Trophoblast cell (in vitro differentiated cells and primary cell): ENCODE measurements at regions not wholly inside any gene's neighbourhood (a gene's known extent, or its start where the extent isn't known, plus 50 kb on each side); places are given as distances from the start of the nearest gene placed in this dataset.

ENCODE experiments used
- DNase-seq, 2 donors: peaks; one replicate each; pipeline ENCODE4 v3.0.0-alpha.2; 2016
- H2AFZ ChIP-seq: 2 replicates; pipeline ENCODE4 v1.6.1; 2013; ENCODE audit warnings: low read length, moderate library complexity, mild to moderate bottlenecking; ENCODE audit not compliant: insufficient read depth, poor library complexity
- H2AK5ac ChIP-seq: 2 replicates; pipeline ENCODE4 v1.6.1; 2013; ENCODE audit warnings: mild to moderate bottlenecking, low read length
- H2BK120ac ChIP-seq: 2 replicates; pipeline ENCODE4 v1.6.1; 2013; ENCODE audit warnings: low read length, mild to moderate bottlenecking, moderate library complexity; ENCODE audit not compliant: insufficient read depth, poor library complexity
- H2BK12ac ChIP-seq: 2 replicates; pipeline ENCODE4 v1.6.1; 2013; ENCODE audit warnings: mild to moderate bottlenecking, low read length, moderate library complexity
- H2BK5ac ChIP-seq: 2 replicates; pipeline ENCODE4 v1.6.1; 2013; ENCODE audit warnings: low read length, low read depth, moderate library complexity, mild to moderate bottlenecking; ENCODE audit not compliant: poor library complexity
- H3K14ac ChIP-seq: 2 replicates; pipeline ENCODE4 v1.6.1; 2013; ENCODE audit warnings: mild to moderate bottlenecking, low read length
- H3K18ac ChIP-seq: 2 replicates; pipeline ENCODE4 v1.6.1; 2013; ENCODE audit warnings: mild to moderate bottlenecking, low read length
- H3K23ac ChIP-seq: 2 replicates; pipeline ENCODE4 v1.6.1; 2013; ENCODE audit warnings: low read length
- H3K27ac ChIP-seq: 2 replicates; pipeline ENCODE4 v1.5.1; 2013; ENCODE audit warnings: low read depth, mild to moderate bottlenecking, inconsistent platforms, low read length, moderate library complexity
- H3K27me3 ChIP-seq: 2 replicates; pipeline ENCODE4 v1.6.1; 2013; ENCODE audit warnings: inconsistent platforms, mild to moderate bottlenecking, low read length, moderate library complexity; ENCODE audit not compliant: insufficient read depth
- H3K36me3 ChIP-seq, 2 experiments: 1 replicate in 1 of 2; 2 replicates in 1 of 2; pipeline ENCODE4 v1.6.1; 2013; ENCODE audit warnings: low read length in 2 of 2, mild to moderate bottlenecking in 2 of 2, moderate library complexity in 1 of 2; ENCODE audit not compliant: insufficient read depth in 2 of 2, control insufficient read depth in 1 of 2
- H3K4ac ChIP-seq: 2 replicates; pipeline ENCODE4 v1.6.1; 2013; ENCODE audit warnings: low read depth, mild to moderate bottlenecking, low read length, moderate library complexity
- H3K4me1 ChIP-seq, 2 experiments: 1 replicate in 1 of 2; 2 replicates in 1 of 2; pipeline ENCODE4 v1.6.1; 2013; ENCODE audit warnings: low read length in 2 of 2, mild to moderate bottlenecking in 2 of 2, moderate library complexity in 1 of 2; ENCODE audit not compliant: insufficient read depth in 2 of 2, control insufficient read depth in 1 of 2
- H3K4me2 ChIP-seq: 2 replicates; pipeline ENCODE4 v1.6.1; 2013; ENCODE audit warnings: inconsistent platforms, mild to moderate bottlenecking, low read length, moderate library complexity
- H3K4me3 ChIP-seq: 2 replicates; pipeline ENCODE4 v1.5.1; 2013; ENCODE audit warnings: mild to moderate bottlenecking, low read depth, low read length, inconsistent platforms
- H3K79me1 ChIP-seq: one replicate; pipeline ENCODE4 v1.6.1; 2013; ENCODE audit warnings: low read length
- H3K79me2 ChIP-seq: 2 replicates; pipeline ENCODE4 v1.6.1; 2013; ENCODE audit warnings: low read length, mild to moderate bottlenecking; ENCODE audit not compliant: control insufficient read depth, insufficient read depth, poor library complexity
- H3K9ac ChIP-seq: 2 replicates; pipeline ENCODE4 v1.6.1; 2013; ENCODE audit warnings: mild to moderate bottlenecking, low read length
- H3K9me3 ChIP-seq: 2 replicates; pipeline ENCODE4 v1.6.1; 2013; ENCODE audit warnings: low read depth, mild to moderate bottlenecking, control low read depth, inconsistent platforms, low read length; ENCODE audit not compliant: insufficient read depth
- H4K12ac ChIP-seq: 2 replicates; pipeline ENCODE4 v1.6.1; 2013; ENCODE audit warnings: low read depth, mild to moderate bottlenecking, low read length, moderate library complexity
- H4K8ac ChIP-seq: 2 replicates; pipeline ENCODE4 v1.6.1; 2013; ENCODE audit warnings: low read depth, mild to moderate bottlenecking, low read length, moderate library complexity
- H4K91ac ChIP-seq: one replicate; pipeline ENCODE4 v1.6.1; 2013; ENCODE audit warnings: low read depth, mild to moderate bottlenecking, low read length, moderate library complexity
- WGBS: extraction: QIAGEN DNeasy Blood & Tissue Kit; methylation state at CpG from one replicate; pipeline ENCODE4 v1.1.7; 2013; ENCODE audit warnings: missing lambda C conversion rate; ENCODE audit not compliant: insufficient read length, insufficient coverage; ENCODE audit errors: extremely low coverage; 5-methylcytosine and 5-hydroxymethylcytosine counted together

DNA sequence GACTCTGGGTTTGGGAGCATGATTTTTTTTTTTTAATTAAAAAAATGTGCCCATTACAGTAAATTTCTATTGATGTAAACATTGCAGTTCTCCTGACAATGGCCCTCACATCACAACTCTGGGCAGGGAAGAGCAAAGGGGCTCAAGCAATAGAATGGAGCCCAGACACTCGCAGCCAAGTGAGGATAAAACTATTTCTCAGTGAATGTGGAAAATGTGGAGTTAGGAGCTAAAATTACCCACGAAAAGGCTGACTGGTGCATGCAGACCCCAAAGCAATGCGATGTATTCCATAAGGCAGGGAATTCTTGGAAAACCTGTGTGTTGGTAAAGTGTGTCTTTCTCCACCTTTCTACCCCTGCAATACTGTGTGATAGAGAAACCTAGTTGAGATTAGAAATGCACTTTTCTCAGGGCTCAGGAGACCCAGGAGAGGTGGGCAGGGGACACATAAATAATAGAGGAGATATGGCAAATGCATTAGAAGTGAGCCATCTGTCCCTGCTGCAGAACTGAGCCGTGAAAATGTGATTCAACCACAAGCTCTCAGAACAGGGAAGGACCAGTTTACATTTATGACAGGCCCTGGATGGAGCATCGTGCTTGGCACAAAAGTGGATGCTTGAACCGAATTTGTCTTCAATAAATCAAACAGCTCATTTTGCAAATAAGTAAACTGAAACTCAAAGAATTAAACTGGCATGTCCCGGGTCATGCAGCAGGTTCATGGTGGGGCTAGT, 100.1 kb downstream of the MYCN start:
- H3K4me3 ChIP-seq: no peak overlapping the region
- H2BK120ac ChIP-seq: no peak overlapping the region
- H3K27ac ChIP-seq: no peak overlapping the region
- H3K4me2 ChIP-seq: no peak overlapping the region
- peaks cover 7% of the 10 kb centered on the region for H3K79me1 ChIP-seq
- H2BK12ac ChIP-seq: no peak overlapping the region
- H3K36me3 ChIP-seq: no peaks in the 10 kb centered on the region
- no peak overlapping the region for H3K14ac ChIP-seq
- H3K9me3 ChIP-seq: no peaks in the 10 kb centered on the region
- no peaks in the 10 kb centered on the region for H3K79me2 ChIP-seq
- H4K12ac ChIP-seq: no peak overlapping the region
- no peak overlapping the region for H4K91ac ChIP-seq
- no CpG with 5 or more reads among the region's 7 CpGs for WGBS
- no peak for DNase-seq
- H2AK5ac ChIP-seq: no peak overlapping the region
- H3K4ac ChIP-seq: no peak overlapping the region
- H3K27me3 ChIP-seq: no peaks in the 10 kb centered on the region
- H2BK5ac ChIP-seq: no peak overlapping the region
- H3K18ac ChIP-seq: no peak overlapping the region
- peaks cover 6 to 18% of the 10 kb centered on the region in 2 experiments for H3K4me1 ChIP-seq
- no peak overlapping the region for H4K8ac ChIP-seq
- no peak overlapping the region for H3K9ac ChIP-seq
- no peak overlapping the region for H2AFZ ChIP-seq
- H3K23ac ChIP-seq: no peak overlapping the region

DNA sequence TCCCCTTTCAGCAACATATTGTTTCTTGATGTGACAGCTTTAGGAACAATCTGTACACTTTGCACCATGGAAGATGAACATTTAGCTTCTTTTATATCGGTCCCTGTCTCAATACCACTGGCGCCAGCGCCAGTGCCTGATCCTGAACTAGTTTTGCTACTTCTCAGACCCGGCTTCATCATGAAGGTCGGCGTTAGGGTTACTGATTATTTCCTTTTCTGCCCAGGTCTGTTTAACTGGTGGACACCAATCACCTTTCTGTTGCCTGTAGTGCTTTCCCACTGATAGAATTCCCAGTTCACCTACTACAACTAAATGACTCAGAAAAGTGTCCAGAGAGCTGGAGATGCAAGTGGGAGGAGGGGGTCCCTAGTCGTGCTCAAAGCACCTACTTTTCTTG, 99.5 kb downstream of the MYCN start:
- Histone ChIP-seq H3K23ac (no peak overlapping the region), H4K91ac (no peak overlapping the region), H3K9me3 (no peaks in the 10 kb centered on the region), H3K4ac (no peak overlapping the region), H3K14ac (no peak overlapping the region), H3K9ac (no peak overlapping the region), H3K27me3 (no peaks in the 10 kb centered on the region), H3K4me1 (peaks cover 6 to 20% of the 10 kb centered on the region in 2 experiments), H2BK120ac (no peak overlapping the region), H4K12ac (no peak overlapping the region), H3K4me3 (no peak overlapping the region), H2BK12ac (no peak overlapping the region), H4K8ac (no peak overlapping the region), H3K18ac (no peak overlapping the region), H2BK5ac (no peak overlapping the region), H3K79me1 (peaks cover 7% of the 10 kb centered on the region), H3K36me3 (no peaks in the 10 kb centered on the region), H3K79me2 (no peaks in the 10 kb centered on the region), H3K4me2 (no peak overlapping the region), H3K27ac (no peak overlapping the region), H2AFZ (no peak overlapping the region), H2AK5ac (no peak overlapping the region)
- no peak for DNase-seq
- WGBS: no CpG with 5 or more reads among the region's 7 CpGs

DNA sequence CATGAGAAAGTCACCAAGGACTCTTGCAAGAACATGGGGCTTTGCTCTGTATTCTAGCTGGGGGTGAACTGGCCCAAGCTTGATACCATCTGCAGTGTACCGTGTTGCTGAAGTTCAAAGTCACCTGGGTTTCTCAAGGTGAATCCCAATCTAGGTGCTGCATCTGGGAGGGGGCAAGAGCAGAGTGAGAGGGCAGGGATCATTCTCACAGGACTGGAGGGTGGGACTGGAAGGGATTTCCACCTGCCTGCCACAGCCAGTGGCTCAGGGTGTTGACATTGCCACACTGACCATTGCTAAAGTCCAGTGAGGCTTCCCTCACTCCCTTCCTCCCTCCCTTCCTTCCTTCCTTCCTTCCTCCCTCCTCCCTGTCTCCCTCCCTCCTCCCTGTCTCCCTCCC, 98.7 kb downstream of the MYCN start:
- no peak overlapping the region for H3K27ac ChIP-seq
- H3K14ac ChIP-seq: no peak overlapping the region
- peaks cover 6 to 24% of the 10 kb centered on the region in 2 experiments for H3K4me1 ChIP-seq
- H3K27me3 ChIP-seq: no peaks in the 10 kb centered on the region
- no peak overlapping the region for H4K91ac ChIP-seq
- no peak overlapping the region for H2AFZ ChIP-seq
- H2BK5ac ChIP-seq: no peak overlapping the region
- no peak overlapping the region for H2BK120ac ChIP-seq
- no peak overlapping the region for H3K18ac ChIP-seq
- peak overlapping the region; percentile 9 for H2AK5ac ChIP-seq
- no peaks in the 10 kb centered on the region for H3K36me3 ChIP-seq
- H2BK12ac ChIP-seq: no peak overlapping the region
- no peak overlapping the region for H4K8ac ChIP-seq
- H4K12ac ChIP-seq: no peak overlapping the region
- no peaks in the 10 kb centered on the region for H3K9me3 ChIP-seq
- H3K4ac ChIP-seq: no peak overlapping the region
- no peak for DNase-seq
- peaks cover 9% of the 10 kb centered on the region for H3K79me1 ChIP-seq
- H3K4me3 ChIP-seq: no peak overlapping the region
- no peaks in the 10 kb centered on the region for H3K79me2 ChIP-seq
- WGBS: no CpG with 5 or more reads among the region's 1 CpG
- no peak overlapping the region for H3K9ac ChIP-seq
- no peak overlapping the region for H3K23ac ChIP-seq
- no peak overlapping the region for H3K4me2 ChIP-seq

GRCh38 chr2:16038621-16039020, 98.3 kb downstream of the MYCN start:
- H3K4me2 ChIP-seq: no peak overlapping the region
- no peak overlapping the region for H3K4me3 ChIP-seq
- H3K79me2 ChIP-seq: no peaks in the 10 kb centered on the region
- peak overlapping the region; percentile 54 for H2AK5ac ChIP-seq
- no CpG with 5 or more reads among the region's 11 CpGs for WGBS
- no peak overlapping the region for H3K23ac ChIP-seq
- no peaks in the 10 kb centered on the region for H3K36me3 ChIP-seq
- no peaks in the 10 kb centered on the region for H3K27me3 ChIP-seq
- H2AFZ ChIP-seq: no peak overlapping the region
- no peak overlapping the region for H3K9ac ChIP-seq
- peak overlapping the region; percentile 40 for H4K91ac ChIP-seq
- no peaks in the 10 kb centered on the region for H3K9me3 ChIP-seq
- H2BK120ac ChIP-seq: no peak overlapping the region
- H3K4me1 ChIP-seq: peaks cover 6 to 26% of the 10 kb centered on the region in 2 experiments
- H3K4ac ChIP-seq: no peak overlapping the region
- peak overlapping the region; percentile 41 for H2BK12ac ChIP-seq
- no peak overlapping the region for H4K8ac ChIP-seq
- peak overlapping the region; percentile 22 for H3K14ac ChIP-seq
- DNase-seq: no peak
- peaks cover 9% of the 10 kb centered on the region for H3K79me1 ChIP-seq
- H3K27ac ChIP-seq: no peak overlapping the region
- no peak overlapping the region for H2BK5ac ChIP-seq
- no peak overlapping the region for H4K12ac ChIP-seq
- H3K18ac ChIP-seq: no peak overlapping the region
